Stomach (tissue), 4 donors: ENCODE measurements at regions not wholly inside any gene's neighbourhood (a gene's known extent, or its start where the extent isn't known, plus 50 kb on each side); places are given as distances from the start of the nearest gene placed in this dataset.

ENCODE experiments used
- POLR2A ChIP-seq, 4 donors: fragments of 450-650 bp; IDR thresholded peaks; one replicate each; pipeline ENCODE4 v1.6.1; 2016; ENCODE audit warnings: antibody characterized with exemption in 4 of 4, control low read depth in 2 of 4, mild to moderate bottlenecking in 1 of 4, moderate library complexity in 1 of 4
- TF ChIP-seq, protein P1 (sequence below), 7 experiments: fragments of 450-650 bp in 4 of 7; fragments of 200-600 bp in 3 of 7; sonication (generic) in 3 of 7; IDR thresholded peaks; one replicate each; pipeline ENCODE4 v1.5.1; 2016 to 2019; ENCODE audit warnings: antibody characterized with exemption in 7 of 7, control low read depth in 2 of 7, mild to moderate bottlenecking in 1 of 7

- TF ChIP-seq, protein P1, sequence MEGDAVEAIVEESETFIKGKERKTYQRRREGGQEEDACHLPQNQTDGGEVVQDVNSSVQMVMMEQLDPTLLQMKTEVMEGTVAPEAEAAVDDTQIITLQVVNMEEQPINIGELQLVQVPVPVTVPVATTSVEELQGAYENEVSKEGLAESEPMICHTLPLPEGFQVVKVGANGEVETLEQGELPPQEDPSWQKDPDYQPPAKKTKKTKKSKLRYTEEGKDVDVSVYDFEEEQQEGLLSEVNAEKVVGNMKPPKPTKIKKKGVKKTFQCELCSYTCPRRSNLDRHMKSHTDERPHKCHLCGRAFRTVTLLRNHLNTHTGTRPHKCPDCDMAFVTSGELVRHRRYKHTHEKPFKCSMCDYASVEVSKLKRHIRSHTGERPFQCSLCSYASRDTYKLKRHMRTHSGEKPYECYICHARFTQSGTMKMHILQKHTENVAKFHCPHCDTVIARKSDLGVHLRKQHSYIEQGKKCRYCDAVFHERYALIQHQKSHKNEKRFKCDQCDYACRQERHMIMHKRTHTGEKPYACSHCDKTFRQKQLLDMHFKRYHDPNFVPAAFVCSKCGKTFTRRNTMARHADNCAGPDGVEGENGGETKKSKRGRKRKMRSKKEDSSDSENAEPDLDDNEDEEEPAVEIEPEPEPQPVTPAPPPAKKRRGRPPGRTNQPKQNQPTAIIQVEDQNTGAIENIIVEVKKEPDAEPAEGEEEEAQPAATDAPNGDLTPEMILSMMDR (IDR thresholded peaks at IDR 0.05), result no peak
- no peak for TF ChIP-seq POLR2A (IDR thresholded peaks at IDR 0.05)
Measured at GRCh38 chr9:111175350-111175749, 137.1 kb upstream of the LPAR1 start.
